ENCODE measurements at regions not wholly inside any gene's neighbourhood (a gene's known extent, or its start where the extent isn't known, plus 50 kb on each side); places are given as distances from the start of the nearest gene placed in this dataset.

- TF ChIP-seq CTCF (conservative IDR thresholded peaks at IDR 0.05; ENCODE audit: low read depth, low read length) = no peak
- DNase-seq (ENCODE audit: low read depth) = peak; percentile 26
Observed at GRCh38 chr12:124636138-124636978, 68.9 kb upstream of the NCOR2 start.

GRCh38 chr12:124635316-124635715, 67.9 kb upstream of the NCOR2 start:
- no peak for TF ChIP-seq CTCF (conservative IDR thresholded peaks at IDR 0.05; ENCODE audit: low read depth, low read length)
- no peak for DNase-seq (ENCODE audit: low read depth)
- no peak overlapping the region for H3K4me3 ChIP-seq (ENCODE audit: low read depth, low read length)

More at GRCh38 chr12:124636138-124636978, 68.9 kb upstream of the NCOR2 start:
- H3K4me3 ChIP-seq (ENCODE audit: low read depth, low read length) = no peak overlapping the region

GRCh38 chr12:124633365-124634362, 66.3 kb upstream of the NCOR2 start:
- TF ChIP-seq CTCF (conservative IDR thresholded peaks at IDR 0.05; ENCODE audit: low read depth, low read length) = no peak
- no peak for DNase-seq (ENCODE audit: low read depth)
- H3K4me3 ChIP-seq (ENCODE audit: low read depth, low read length) = no peak overlapping the region

- H3K4me3 ChIP-seq (ENCODE audit: low read depth, low read length) = no peak overlapping the region
- DNase-seq (ENCODE audit: low read depth) = no peak
- no peak for TF ChIP-seq CTCF (conservative IDR thresholded peaks at IDR 0.05; ENCODE audit: low read depth, low read length)
Observed at GRCh38 chr12:124632519-124632984, 65.1 kb upstream of the NCOR2 start.

- TF ChIP-seq CTCF (conservative IDR thresholded peaks at IDR 0.05; ENCODE audit: low read depth, low read length) = no peak
- no peak for DNase-seq (ENCODE audit: low read depth)
- no peak overlapping the region for H3K4me3 ChIP-seq (ENCODE audit: low read depth, low read length)
Observed at GRCh38 chr12:124631681-124632256, 64.4 kb upstream of the NCOR2 start.

- no peak for DNase-seq (ENCODE audit: low read depth)
- H3K4me3 ChIP-seq (ENCODE audit: low read depth, low read length) = no peak overlapping the region
- TF ChIP-seq CTCF (conservative IDR thresholded peaks at IDR 0.05; ENCODE audit: low read depth, low read length) = no peak
Observed at GRCh38 chr12:124630791-124631313, 63.4 kb upstream of the NCOR2 start.
